ENCODE measurements at regions not wholly inside any gene's neighbourhood (a gene's known extent, or its start where the extent isn't known, plus 50 kb on each side); places are given as distances from the start of the nearest gene placed in this dataset.

GRCh38 chr14:104321088-104321801 is 182.9 kb downstream of the KIF26A start:
- TF ChIP-seq POLR2A (IDR thresholded peaks at IDR 0.05; ENCODE audit: low read length) (no peak), GATA1 (IDR thresholded peaks at IDR 0.05; ENCODE audit: low read depth, low read length) (no peak)

Data from erythroblast (primary cell).